GM12874 (cell line): ENCODE measurements at regions not wholly inside any gene's neighbourhood (a gene's known extent, or its start where the extent isn't known, plus 50 kb on each side); places are given as distances from the start of the nearest gene placed in this dataset.

Experiments
- CTCF ChIP-seq: IDR thresholded peaks from 2 replicates; pipeline ENCODE4 v1.5.1; 2011; ENCODE audit warnings: low read depth, mild to moderate bottlenecking, control low read depth, low read length, moderate library complexity; ENCODE audit not compliant: insufficient read depth

DNA sequence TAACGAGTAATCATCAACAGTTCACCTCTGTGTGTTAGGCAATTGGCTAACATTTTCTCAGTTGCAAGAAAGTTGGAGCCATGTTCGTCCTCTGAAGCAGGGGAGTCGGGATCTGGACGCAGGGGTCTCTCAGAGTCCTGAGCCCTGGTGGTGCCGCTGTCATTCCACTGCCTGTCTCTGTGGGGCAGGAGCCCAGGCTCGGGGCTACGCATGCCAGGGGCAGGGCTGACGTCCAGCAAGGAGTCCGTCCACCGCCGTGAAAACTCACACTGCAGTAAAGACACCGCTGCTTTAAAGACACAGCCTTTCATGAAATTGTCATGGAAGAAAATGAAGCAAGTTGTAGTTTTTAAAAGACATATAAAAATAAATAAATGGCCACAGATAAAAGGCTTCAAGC, 571.1 kb upstream of the SOX11 start:
- TF ChIP-seq CTCF, result no peak

DNA sequence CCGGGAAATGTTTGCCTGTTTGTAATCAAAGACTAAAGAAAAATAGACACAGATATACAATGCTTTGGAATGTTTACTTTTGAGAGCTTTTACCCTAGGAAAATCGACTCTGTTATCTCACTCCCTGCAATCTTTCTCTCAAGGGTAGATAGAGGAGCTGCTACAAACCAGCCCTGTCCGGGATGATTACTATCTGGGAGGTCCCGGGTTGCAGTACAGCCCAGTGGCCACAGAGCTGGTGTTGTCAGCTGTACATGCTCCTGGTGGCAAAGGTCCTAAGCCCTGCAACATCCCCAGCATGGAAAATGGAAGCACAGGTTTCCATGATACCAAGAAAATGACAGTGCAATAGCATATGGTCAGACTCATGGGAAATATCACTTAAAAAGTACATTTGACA, 570.5 kb upstream of the SOX11 start:
- no peak for TF ChIP-seq CTCF

DNA sequence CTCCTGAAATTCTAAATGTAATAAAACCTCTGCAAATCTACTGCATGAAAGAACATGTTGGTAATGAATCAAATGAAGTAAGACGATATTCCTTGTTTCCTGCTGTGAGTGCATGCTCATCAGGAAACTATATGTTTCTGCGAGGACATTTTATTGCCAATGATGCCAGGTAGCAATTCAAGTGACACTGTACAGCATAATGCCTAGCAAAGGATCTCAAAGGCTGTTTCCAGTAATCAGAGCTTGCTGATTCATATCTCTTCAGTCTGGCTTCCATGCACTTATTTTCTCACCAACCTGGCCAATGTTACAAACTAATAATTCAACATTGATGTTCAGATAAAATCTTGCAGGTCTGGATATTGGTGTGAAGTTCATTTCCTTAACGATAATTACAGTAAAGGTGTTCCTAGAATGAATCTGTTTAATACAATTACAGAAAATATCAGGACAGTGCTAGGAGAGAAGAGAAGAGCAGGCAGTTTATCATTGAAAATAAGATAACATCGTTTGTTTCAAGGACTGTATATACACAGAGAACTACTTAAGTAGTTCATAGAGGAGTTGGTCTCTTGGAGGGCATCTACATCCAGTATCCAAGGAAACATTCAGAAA, 568.5 kb upstream of the SOX11 start:
- TF ChIP-seq CTCF, result no peak

GRCh38 chr2:5125017-5125730, 567.0 kb upstream of the SOX11 start:
- TF ChIP-seq CTCF, result no peak

GRCh38 chr2:5132281-5132680, 559.9 kb upstream of the SOX11 start:
- TF ChIP-seq CTCF, result no peak

DNA sequence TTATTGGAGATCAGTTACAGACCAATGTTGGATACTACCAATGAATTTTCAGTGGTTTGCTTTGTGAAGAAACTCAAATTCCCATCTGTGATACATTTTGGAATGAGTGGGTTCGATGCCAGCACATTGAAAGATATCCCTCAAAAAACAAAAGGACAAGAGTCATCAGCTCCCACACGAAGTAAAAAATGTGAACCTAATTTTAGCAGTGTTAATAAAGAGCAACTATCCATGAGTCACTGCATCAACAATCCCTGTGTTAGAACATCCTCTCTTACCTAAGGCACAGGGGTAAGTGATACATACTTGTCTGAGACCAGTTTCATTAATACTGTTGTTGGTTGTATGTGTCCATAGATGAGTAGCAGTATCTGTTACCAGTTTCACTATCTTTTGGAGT, 551.8 kb upstream of the SOX11 start:
- no peak for TF ChIP-seq CTCF

DNA sequence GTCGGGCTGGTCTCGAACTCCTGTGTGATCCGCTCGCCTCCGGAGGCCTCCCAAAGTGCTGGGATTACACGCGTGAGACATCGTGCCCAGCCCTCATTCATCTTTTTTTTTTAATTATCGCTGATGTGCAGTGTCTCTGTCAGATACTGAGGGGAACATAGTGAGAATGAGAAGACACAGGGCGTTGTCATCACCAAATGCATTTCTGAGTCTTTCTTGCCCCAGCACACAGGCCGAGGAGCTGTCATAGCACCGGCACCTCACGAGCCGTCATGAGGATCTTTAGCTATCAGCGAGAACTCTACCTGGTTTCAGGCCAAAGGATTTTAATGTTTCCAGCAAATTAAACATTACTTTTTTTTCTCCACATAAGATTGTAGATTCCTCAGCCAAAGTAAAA, 548.0 kb upstream of the SOX11 start:
- no peak for TF ChIP-seq CTCF
